ENCODE measurements at regions not wholly inside any gene's neighbourhood (a gene's known extent, or its start where the extent isn't known, plus 50 kb on each side); places are given as distances from the start of the nearest gene placed in this dataset.

DNA sequence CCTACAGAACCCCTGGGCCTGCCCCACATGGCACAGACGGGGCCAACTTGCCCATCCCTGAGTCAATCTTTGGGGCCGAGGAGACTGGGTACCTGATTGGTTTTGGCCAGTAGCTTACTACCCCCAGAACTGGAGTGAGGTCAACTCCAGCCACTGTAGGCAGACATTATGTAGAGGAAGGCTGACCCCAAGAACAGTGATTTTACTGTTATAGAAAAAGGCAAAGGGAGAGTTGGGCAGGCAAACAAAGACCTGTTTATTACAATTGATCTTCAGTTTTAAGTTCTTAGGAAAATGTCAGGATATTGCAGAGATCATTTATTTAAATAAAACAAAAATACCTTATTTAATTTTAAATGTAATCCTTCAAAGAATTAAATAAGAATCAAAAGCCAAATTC lies 653.8 kb downstream of the NPHP4 start:
- Mint-ChIP-seq H3K27me3 (no peaks in the 10 kb centered on the region), H3K4me1 (ENCODE audit: low read depth) (peaks cover 19% of the 10 kb centered on the region), H3K9me3 (peaks cover 2% of the 10 kb centered on the region), H3K27ac (no peak overlapping the region), H3K36me3 (ENCODE audit: low read depth) (no peaks in the 10 kb centered on the region), H3K4me3 (no peak overlapping the region)
- TF ChIP-seq, protein P1, sequence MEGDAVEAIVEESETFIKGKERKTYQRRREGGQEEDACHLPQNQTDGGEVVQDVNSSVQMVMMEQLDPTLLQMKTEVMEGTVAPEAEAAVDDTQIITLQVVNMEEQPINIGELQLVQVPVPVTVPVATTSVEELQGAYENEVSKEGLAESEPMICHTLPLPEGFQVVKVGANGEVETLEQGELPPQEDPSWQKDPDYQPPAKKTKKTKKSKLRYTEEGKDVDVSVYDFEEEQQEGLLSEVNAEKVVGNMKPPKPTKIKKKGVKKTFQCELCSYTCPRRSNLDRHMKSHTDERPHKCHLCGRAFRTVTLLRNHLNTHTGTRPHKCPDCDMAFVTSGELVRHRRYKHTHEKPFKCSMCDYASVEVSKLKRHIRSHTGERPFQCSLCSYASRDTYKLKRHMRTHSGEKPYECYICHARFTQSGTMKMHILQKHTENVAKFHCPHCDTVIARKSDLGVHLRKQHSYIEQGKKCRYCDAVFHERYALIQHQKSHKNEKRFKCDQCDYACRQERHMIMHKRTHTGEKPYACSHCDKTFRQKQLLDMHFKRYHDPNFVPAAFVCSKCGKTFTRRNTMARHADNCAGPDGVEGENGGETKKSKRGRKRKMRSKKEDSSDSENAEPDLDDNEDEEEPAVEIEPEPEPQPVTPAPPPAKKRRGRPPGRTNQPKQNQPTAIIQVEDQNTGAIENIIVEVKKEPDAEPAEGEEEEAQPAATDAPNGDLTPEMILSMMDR (IDR thresholded peaks at IDR 0.05), result no peak
- DNase-seq (no peak), ATAC-seq (no peak)
- intact Hi-C loops (cut with micrococcal nuclease), result no loop called here
- ChIA-PET CTCF (no interaction called here), POLR2A (no interaction called here)

DNA sequence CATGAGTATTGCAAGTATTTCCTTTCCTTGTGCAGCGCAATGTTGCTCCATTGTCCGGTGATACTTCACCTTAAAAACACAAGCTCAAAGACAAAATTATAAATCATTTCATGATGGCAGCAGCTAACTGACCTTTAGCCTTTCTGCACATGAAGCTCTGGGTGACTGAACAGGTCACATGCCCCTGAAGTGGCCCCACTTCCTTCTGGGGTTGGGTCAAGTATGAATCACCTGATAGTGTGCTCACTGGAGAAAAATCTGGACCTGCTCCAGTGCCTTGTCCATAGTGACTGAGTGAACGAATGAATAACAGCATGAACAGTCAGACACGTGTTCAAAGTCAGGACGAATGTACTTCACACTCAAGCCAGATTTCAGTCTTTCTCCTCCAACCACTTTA lies 658.9 kb downstream of the NPHP4 start:
- TF ChIP-seq, protein P1 (IDR thresholded peaks at IDR 0.05), result no peak
- ATAC-seq (no peak), DNase-seq (no peak)
- Mint-ChIP-seq H3K36me3 (ENCODE audit: low read depth) (peaks cover 3% of the 10 kb centered on the region), H3K27me3 (no peaks in the 10 kb centered on the region), H3K4me3 (no peak overlapping the region), H3K4me1 (ENCODE audit: low read depth) (peaks cover 40% of the 10 kb centered on the region), H3K9me3 (peaks cover 7% of the 10 kb centered on the region), H3K27ac (no peak overlapping the region)
- ChIA-PET POLR2A (no interaction called here), CTCF (no interaction called here)
- intact Hi-C loops (cut with micrococcal nuclease), result no loop called here

DNA sequence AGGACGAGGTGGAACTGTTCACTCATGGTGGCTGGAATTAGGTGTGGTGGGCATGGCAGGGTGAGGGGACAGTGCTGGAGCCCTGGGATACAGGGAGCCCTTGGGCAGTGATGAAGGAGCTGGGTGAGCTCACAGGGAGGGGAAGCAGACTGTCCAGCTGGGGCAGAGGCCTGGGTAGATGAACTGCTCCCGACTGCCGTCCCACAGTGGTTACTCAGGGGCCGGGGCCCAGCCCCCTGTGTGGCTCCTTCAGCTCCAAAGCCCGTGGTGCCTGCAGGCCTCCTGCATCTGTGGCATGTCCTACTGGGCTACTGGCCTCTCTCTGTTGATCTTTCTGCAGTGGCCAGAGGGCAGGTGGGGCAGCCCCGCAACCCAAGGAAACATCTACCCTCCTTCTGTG lies 661.1 kb downstream of the NPHP4 start:
- peaks cover 33% of the 10 kb centered on the region for H3K4me1 Mint-ChIP-seq (ENCODE audit: low read depth)
- TF ChIP-seq, protein P1 (IDR thresholded peaks at IDR 0.05), result no peak
- POLR2A ChIA-PET, result no interaction called here
- H3K4me3 Mint-ChIP-seq, result no peak overlapping the region
- ATAC-seq (no peak), DNase-seq (no peak)
- intact Hi-C loops (cut with micrococcal nuclease), result no loop called here
- H3K27me3 Mint-ChIP-seq, result no peaks in the 10 kb centered on the region
- peaks cover 27% of the 10 kb centered on the region for H3K9me3 Mint-ChIP-seq
- no peak overlapping the region for H3K27ac Mint-ChIP-seq
- peaks cover 20% of the 10 kb centered on the region for H3K36me3 Mint-ChIP-seq (ENCODE audit: low read depth)
- CTCF ChIA-PET, result no interaction called here

DNA sequence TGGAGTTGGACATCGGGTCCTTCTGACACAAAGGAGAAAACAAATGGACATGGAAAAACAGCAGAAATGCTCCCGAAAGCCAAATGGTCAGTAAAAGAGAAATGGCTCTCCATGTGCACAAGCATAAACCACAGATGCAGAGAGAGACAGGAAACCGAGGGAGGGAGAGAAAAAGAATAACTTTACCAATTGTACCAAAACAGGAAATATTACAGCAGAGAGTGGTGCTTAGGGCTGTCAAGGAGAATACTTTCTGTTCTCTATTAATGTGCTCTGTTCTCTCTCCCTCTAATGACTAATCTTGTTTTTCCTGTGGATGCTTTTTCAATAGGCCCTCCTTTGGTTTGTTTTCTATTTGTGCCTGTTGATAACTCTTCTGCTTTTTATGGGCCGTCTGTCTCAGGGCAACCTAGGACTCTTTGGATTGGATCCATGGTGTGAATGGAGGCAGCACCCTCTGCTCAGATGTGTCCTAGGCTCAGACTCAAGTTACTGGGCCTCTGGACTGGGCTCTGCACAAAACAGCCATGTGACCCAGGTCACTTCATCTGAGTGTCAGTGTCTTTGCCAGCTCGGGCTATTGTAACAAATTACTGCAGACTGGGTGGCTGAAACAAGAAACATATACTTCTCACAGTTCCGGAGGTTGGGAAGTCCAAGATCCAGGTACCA lies 663.0 kb downstream of the NPHP4 start:
- H3K36me3 Mint-ChIP-seq (ENCODE audit: low read depth), result peaks cover 22% of the 10 kb centered on the region
- TF ChIP-seq, protein P1 (IDR thresholded peaks at IDR 0.05), result no peak
- H3K27me3 Mint-ChIP-seq, result no peaks in the 10 kb centered on the region
- H3K4me3 Mint-ChIP-seq, result no peak overlapping the region
- peaks cover 42% of the 10 kb centered on the region for H3K4me1 Mint-ChIP-seq (ENCODE audit: low read depth)
- peaks cover 27% of the 10 kb centered on the region for H3K9me3 Mint-ChIP-seq
- ChIA-PET POLR2A (no interaction called here), CTCF (no interaction called here)
- ATAC-seq, result no peak
- peak overlapping the region; percentile 80 for H3K27ac Mint-ChIP-seq
- no peak for DNase-seq
- intact Hi-C loops (cut with micrococcal nuclease), result no loop called here

DNA sequence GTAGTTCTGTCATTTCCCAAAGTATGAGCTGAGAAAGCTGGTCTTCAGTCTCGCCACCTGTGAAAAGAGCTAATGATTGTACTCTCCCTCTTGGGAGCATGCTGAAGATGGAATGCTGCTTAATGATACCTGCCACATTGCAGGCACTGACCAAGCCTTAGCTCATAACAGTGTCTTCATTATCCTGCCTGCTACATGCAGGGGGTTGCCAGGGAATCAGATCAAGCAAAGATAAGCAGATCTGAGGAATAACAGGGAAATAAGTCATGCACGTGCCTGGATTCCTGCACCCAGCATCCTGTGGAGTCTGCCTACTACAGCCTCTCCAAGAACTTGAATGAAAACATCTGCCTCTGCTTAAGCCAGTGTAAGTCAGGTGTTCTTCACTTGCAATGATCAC lies 667.3 kb downstream of the NPHP4 start:
- Mint-ChIP-seq H3K27me3 (no peaks in the 10 kb centered on the region), H3K27ac (no peak overlapping the region), H3K4me3 (no peak overlapping the region), H3K4me1 (ENCODE audit: low read depth) (peaks cover 32% of the 10 kb centered on the region), H3K9me3 (peaks cover 32% of the 10 kb centered on the region), H3K36me3 (ENCODE audit: low read depth) (peaks cover 24% of the 10 kb centered on the region)
- TF ChIP-seq, protein P1 (IDR thresholded peaks at IDR 0.05), result no peak
- CTCF ChIA-PET, result no interaction called here
- ATAC-seq, result no peak
- POLR2A ChIA-PET, result no interaction called here
- intact Hi-C loops (cut with micrococcal nuclease), result no loop called here
- no peak for DNase-seq

Data from activated CD8-positive, alpha-beta T cell treated with anti-CD3 and anti-CD28 coated beads for 36 hours (primary cell).